Lower leg skin (tissue), 4 donors: ENCODE measurements at regions not wholly inside any gene's neighbourhood (a gene's known extent, or its start where the extent isn't known, plus 50 kb on each side); places are given as distances from the start of the nearest gene placed in this dataset.

Experiments used
- DNase-seq, 2 donors: peaks; one replicate each; pipeline ENCODE4 v3.0.0-alpha.2; 2019; ENCODE audit warnings: low spot score in 2 of 2
- H3K4me3 ChIP-seq: fragments of 200-600 bp; sonication (generic); 2 replicates; pipeline ENCODE4 v1.5.1; 2017; ENCODE audit warnings: mild to moderate bottlenecking, low read depth; ENCODE audit not compliant: poor library complexity, severe bottlenecking
- CTCF ChIP-seq, 3 donors: fragments of 450-650 bp; IDR thresholded peaks; one replicate each; pipeline ENCODE4 v1.5.1; 2016; ENCODE audit warnings: antibody characterized with exemption in 3 of 3, mild to moderate bottlenecking in 3 of 3, moderate library complexity in 2 of 3
- POLR2A ChIP-seq, 2 donors: fragments of 450-650 bp; IDR thresholded peaks; one replicate each; pipeline ENCODE4 v1.6.1; 2016 to 2017; ENCODE audit warnings: antibody characterized with exemption in 2 of 2, mild to moderate bottlenecking in 1 of 2, moderate library complexity in 1 of 2
- WGBS, 2 donors: methylation state at CpG; one replicate each; pipeline ENCODE4 v1.1.5; 2018; 5-methylcytosine and 5-hydroxymethylcytosine counted together
- intact Hi-C: fragments of 100-400 bp; cut with DNase I; formaldehyde crosslinking; loops from one replicate; pipeline ENCODE4 v1.15.0; 2023; ENCODE audit warnings: low total_unique reads

- H3K4me3 ChIP-seq, result no peak overlapping the region
- 75 to 83% methylated on average over 4 of the region's 4 CpGs for WGBS, 2 donors
- DNase-seq, result no peak
- TF ChIP-seq POLR2A (IDR thresholded peaks at IDR 0.05) (no peak), CTCF (IDR thresholded peaks at IDR 0.05) (no peak)
- intact Hi-C loops, result no loop called here
Measured at GRCh38 chr4:187413564-187414358, 581.8 kb upstream of the ZFP42 start.

GRCh38 chr4:187414716-187415115 lies 580.9 kb upstream of the ZFP42 start:
- TF ChIP-seq CTCF (IDR thresholded peaks at IDR 0.05) (no peak), POLR2A (IDR thresholded peaks at IDR 0.05) (no peak)
- DNase-seq, result no peak
- 67 to 73% methylated on average over 2 of the region's 2 CpGs for WGBS, 2 donors
- no peak overlapping the region for H3K4me3 ChIP-seq
- intact Hi-C loops, result no loop called here

- 20 to 35% methylated on average over 3 of the region's 3 CpGs for WGBS, 2 donors
- TF ChIP-seq CTCF (IDR thresholded peaks at IDR 0.05) (no peak), POLR2A (IDR thresholded peaks at IDR 0.05) (no peak)
- intact Hi-C loops, result no loop called here
- no peak for DNase-seq
- H3K4me3 ChIP-seq, result no peak overlapping the region
Measured at GRCh38 chr4:187415231-187415630, 580.3 kb upstream of the ZFP42 start.

GRCh38 chr4:187416216-187416615 lies 579.4 kb upstream of the ZFP42 start:
- no peak for DNase-seq
- TF ChIP-seq POLR2A (IDR thresholded peaks at IDR 0.05) (no peak), CTCF (IDR thresholded peaks at IDR 0.05) (no peak)
- 59 to 65% methylated on average over 3 of the region's 3 CpGs for WGBS, 2 donors
- intact Hi-C loops, result no loop called here
- no peak overlapping the region for H3K4me3 ChIP-seq

GRCh38 chr4:187417721-187418120 lies 577.9 kb upstream of the ZFP42 start:
- H3K4me3 ChIP-seq, result no peak overlapping the region
- TF ChIP-seq CTCF (IDR thresholded peaks at IDR 0.05) (no peak), POLR2A (IDR thresholded peaks at IDR 0.05) (no peak)
- 59 to 68% methylated on average over 3 of the region's 3 CpGs for WGBS, 2 donors
- intact Hi-C loops, result no loop called here
- DNase-seq, result no peak

GRCh38 chr4:187422655-187423054 lies 572.9 kb upstream of the ZFP42 start:
- DNase-seq, result no peak
- no peak for TF ChIP-seq POLR2A (IDR thresholded peaks at IDR 0.05)
- TF ChIP-seq CTCF (IDR thresholded peaks at IDR 0.05), result no peak
- no peak overlapping the region for H3K4me3 ChIP-seq
- intact Hi-C loops, result no loop called here
- 71 to 82% methylated on average over 3 of the region's 3 CpGs for WGBS, 2 donors
